Nephron progenitor cell (in vitro differentiated cells): ENCODE measurements at regions not wholly inside any gene's neighbourhood (a gene's known extent, or its start where the extent isn't known, plus 50 kb on each side); places are given as distances from the start of the nearest gene placed in this dataset.

Source experiments
- DNase-seq: peaks from one replicate; pipeline ENCODE4 v3.0.0; 2021
- H3K27ac Mint-ChIP-seq: 2 replicates; pipeline ENCODE4 v1.8.0; 2021; ENCODE audit warnings: mild to moderate bottlenecking, moderate library complexity, mixed read lengths
- H3K27me3 Mint-ChIP-seq: 2 replicates; pipeline ENCODE4 v1.8.0; 2021; ENCODE audit warnings: mild to moderate bottlenecking, low read depth, mixed read lengths; ENCODE audit not compliant: poor library complexity
- H3K36me3 Mint-ChIP-seq: 2 replicates; pipeline ENCODE4 v1.8.0; 2021; ENCODE audit warnings: low read depth, mixed read lengths
- H3K4me1 Mint-ChIP-seq: 2 replicates; pipeline ENCODE4 v1.8.0; 2021; ENCODE audit warnings: mixed read lengths
- H3K4me3 Mint-ChIP-seq: 2 replicates; pipeline ENCODE4 v1.8.0; 2021; ENCODE audit warnings: mild to moderate bottlenecking, moderate library complexity, mixed read lengths
- H3K9me3 Mint-ChIP-seq: 2 replicates; pipeline ENCODE4 v1.8.0; 2021; ENCODE audit warnings: mild to moderate bottlenecking, moderate library complexity, mixed read lengths
- TF ChIP-seq, protein P1 (sequence below): fragments of 200-600 bp; sonication (generic); IDR thresholded peaks from 2 replicates; pipeline ENCODE4 v1.5.0; 2021; ENCODE audit warnings: antibody characterized with exemption

DNA sequence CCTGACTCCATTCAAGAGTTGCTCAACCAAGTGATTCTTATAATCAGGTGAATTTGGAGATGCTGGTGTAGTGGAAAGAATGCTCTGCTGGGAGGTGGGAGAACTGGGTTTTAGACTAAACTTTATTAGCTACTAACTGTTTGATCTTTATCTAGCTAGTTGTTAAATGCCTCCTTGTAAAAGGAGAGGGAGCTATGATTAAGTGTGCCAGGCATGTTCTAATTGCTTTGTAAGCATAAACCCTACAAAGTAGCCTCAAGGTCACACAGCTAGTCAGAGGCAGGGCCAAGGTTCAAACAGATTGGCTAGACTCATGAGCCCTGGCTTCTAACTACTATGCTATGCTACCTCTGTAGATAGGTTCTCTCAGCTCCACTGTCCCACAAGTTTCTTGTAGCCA, 105.5 kb downstream of the NXPE2 start:
- Mint-ChIP-seq H3K27me3 (peaks cover 14% of the 10 kb centered on the region), H3K9me3 (no peaks in the 10 kb centered on the region), H3K36me3 (no peaks in the 10 kb centered on the region), H3K4me1 (peaks cover 59% of the 10 kb centered on the region), H3K27ac (no peak overlapping the region), H3K4me3 (no peak overlapping the region)
- DNase-seq = no peak
- TF ChIP-seq, protein P1, sequence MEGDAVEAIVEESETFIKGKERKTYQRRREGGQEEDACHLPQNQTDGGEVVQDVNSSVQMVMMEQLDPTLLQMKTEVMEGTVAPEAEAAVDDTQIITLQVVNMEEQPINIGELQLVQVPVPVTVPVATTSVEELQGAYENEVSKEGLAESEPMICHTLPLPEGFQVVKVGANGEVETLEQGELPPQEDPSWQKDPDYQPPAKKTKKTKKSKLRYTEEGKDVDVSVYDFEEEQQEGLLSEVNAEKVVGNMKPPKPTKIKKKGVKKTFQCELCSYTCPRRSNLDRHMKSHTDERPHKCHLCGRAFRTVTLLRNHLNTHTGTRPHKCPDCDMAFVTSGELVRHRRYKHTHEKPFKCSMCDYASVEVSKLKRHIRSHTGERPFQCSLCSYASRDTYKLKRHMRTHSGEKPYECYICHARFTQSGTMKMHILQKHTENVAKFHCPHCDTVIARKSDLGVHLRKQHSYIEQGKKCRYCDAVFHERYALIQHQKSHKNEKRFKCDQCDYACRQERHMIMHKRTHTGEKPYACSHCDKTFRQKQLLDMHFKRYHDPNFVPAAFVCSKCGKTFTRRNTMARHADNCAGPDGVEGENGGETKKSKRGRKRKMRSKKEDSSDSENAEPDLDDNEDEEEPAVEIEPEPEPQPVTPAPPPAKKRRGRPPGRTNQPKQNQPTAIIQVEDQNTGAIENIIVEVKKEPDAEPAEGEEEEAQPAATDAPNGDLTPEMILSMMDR = no peak

DNA sequence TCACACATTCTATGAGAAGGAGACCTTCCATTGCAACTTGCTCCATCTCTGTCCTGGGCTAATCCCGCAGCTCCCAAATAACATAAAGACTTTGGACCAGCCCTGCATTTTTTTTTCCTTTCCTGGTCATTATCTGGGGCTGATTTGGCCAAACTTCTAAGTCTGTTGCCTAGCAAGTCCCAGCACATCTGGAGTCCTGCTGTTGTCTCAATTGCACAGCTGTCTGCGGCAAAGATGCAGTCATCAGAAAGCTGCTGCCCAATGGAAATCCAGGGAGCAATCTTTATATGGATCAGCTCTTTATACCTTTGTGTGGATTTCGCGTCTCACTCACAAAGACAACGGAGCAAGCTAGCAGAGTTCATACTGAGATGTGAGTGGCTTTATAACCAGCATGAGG, 105.9 kb downstream of the NXPE2 start:
- Mint-ChIP-seq H3K4me3 (no peak overlapping the region), H3K36me3 (no peaks in the 10 kb centered on the region), H3K9me3 (no peaks in the 10 kb centered on the region), H3K27me3 (peaks cover 12% of the 10 kb centered on the region), H3K27ac (no peak overlapping the region), H3K4me1 (peaks cover 55% of the 10 kb centered on the region)
- DNase-seq = no peak
- TF ChIP-seq, protein P1 = no peak

DNA sequence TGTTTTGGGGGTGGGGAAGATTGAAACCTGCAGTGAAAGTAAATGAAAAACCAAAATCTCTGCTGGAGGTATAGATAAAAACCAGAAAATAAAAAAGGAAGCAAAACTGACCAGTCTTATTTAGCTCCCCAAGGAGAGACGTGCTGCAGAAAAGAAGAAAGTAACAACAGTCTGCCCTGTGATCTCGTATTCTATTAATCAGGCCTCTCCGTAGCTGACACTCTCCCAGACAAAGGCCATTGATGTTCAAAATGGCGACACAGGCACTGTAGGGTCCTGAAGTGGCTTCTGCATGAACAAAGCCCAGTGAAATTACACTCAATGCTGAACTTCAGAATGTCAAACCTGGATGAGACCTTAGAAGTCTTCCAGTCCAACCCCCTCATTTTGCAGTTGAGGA, 106.6 kb downstream of the NXPE2 start:
- TF ChIP-seq, protein P1 = no peak
- Mint-ChIP-seq H3K4me1 (peaks cover 48% of the 10 kb centered on the region), H3K36me3 (no peaks in the 10 kb centered on the region), H3K27ac (no peak overlapping the region), H3K27me3 (peaks cover 9% of the 10 kb centered on the region), H3K9me3 (no peaks in the 10 kb centered on the region), H3K4me3 (no peak overlapping the region)
- no peak for DNase-seq

DNA sequence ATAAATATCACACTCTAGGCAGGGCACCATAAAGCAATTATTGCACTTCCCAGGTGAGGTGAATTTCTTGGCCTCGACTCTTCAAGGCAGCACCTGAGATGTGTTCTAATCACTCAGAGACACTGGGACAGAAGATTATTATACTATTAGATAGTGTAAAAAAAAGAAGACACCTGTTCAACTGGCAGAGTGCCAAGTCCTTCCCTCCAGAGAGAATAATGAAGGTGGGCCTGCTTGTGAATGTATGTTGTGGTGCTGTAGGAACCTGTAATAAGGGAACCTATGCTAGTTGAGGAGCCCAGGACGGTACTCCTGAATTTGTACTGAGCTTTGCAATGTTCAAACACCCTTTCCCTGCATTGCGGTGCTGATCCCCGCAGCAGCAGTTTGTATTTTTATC, 107.5 kb downstream of the NXPE2 start:
- Mint-ChIP-seq H3K4me3 (no peak overlapping the region), H3K4me1 (peaks cover 46% of the 10 kb centered on the region), H3K27me3 (peaks cover 8% of the 10 kb centered on the region), H3K9me3 (no peaks in the 10 kb centered on the region), H3K27ac (no peak overlapping the region), H3K36me3 (no peaks in the 10 kb centered on the region)
- TF ChIP-seq, protein P1 = no peak
- no peak for DNase-seq

DNA sequence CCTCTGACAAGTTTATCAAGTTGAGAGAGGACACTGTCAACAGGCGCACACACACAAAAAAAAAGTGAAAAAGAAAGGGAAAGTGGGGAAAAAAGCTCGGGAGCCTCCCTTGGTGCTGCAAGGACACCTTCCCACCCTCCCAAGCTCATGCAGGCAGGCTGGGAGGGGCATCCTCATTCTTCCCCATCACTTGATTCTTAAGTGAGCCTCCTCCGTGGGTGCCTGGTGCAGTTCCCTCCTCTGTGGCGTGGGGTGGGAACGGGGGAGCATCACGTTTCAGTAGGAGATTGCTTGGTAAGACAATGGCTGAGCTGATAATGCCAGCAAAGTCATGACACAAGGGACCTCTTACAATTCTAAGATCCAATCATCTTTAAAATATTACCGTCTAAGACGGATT, 108.8 kb downstream of the NXPE2 start:
- no peak for DNase-seq
- Mint-ChIP-seq H3K4me1 (peaks cover 53% of the 10 kb centered on the region), H3K4me3 (no peak overlapping the region), H3K9me3 (no peaks in the 10 kb centered on the region), H3K36me3 (no peaks in the 10 kb centered on the region), H3K27me3 (peaks cover 9% of the 10 kb centered on the region), H3K27ac (no peak overlapping the region)
- TF ChIP-seq, protein P1 = no peak

DNA sequence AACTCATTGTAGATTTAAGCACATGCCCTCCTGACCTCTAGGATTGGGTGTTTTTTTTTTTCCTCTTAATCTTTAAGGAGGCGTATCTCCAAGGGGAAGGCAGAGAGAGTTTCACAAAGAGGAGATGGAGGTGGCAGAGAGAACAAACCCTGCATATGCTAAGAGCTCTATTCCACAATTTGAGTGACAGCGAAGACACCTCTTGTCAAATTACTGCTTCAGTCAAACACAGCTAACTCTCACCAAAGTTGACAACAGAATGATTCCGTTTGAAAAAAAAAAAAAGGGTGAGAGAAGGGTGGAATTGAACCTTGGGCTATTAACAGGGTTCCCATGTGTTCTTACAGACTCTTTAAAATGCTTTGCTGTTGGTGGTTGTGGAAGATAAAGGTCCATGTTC, 112.6 kb downstream of the NXPE2 start:
- DNase-seq = no peak

More for the DNA sequence above, 112.6 kb downstream of the NXPE2 start:
- TF ChIP-seq, protein P1 = no peak
- Mint-ChIP-seq H3K4me3 (no peak overlapping the region), H3K27ac (no peak overlapping the region), H3K9me3 (no peaks in the 10 kb centered on the region), H3K4me1 (peaks cover 32% of the 10 kb centered on the region), H3K27me3 (peaks cover 7% of the 10 kb centered on the region), H3K36me3 (no peaks in the 10 kb centered on the region)
